ENCODE measurements at regions not wholly inside any gene's neighbourhood (a gene's known extent, or its start where the extent isn't known, plus 50 kb on each side); places are given as distances from the start of the nearest gene placed in this dataset.

GRCh38 chr16:72443809-72444208 is 271.9 kb upstream of the PMFBP1 start:
- DNase-seq (ENCODE audit: low spot score): no peak

GRCh38 chr16:72442385-72443158 is 270.6 kb upstream of the PMFBP1 start:
- Histone ChIP-seq H3K27me3 (replicated peaks; ENCODE audit: insufficient read depth) (no peaks in the 10 kb centered on the region), H3K27ac (no peak overlapping the region), H3K36me3 (no peaks in the 10 kb centered on the region), H3K9me3 (no peaks in the 10 kb centered on the region), H3K4me3 (no peak overlapping the region), H3K4me1 (replicated peaks) (no peaks in the 10 kb centered on the region)
- TF ChIP-seq POLR2AphosphoS5 (IDR thresholded peaks at IDR 0.05): no peak
- TF ChIP-seq, protein P1, sequence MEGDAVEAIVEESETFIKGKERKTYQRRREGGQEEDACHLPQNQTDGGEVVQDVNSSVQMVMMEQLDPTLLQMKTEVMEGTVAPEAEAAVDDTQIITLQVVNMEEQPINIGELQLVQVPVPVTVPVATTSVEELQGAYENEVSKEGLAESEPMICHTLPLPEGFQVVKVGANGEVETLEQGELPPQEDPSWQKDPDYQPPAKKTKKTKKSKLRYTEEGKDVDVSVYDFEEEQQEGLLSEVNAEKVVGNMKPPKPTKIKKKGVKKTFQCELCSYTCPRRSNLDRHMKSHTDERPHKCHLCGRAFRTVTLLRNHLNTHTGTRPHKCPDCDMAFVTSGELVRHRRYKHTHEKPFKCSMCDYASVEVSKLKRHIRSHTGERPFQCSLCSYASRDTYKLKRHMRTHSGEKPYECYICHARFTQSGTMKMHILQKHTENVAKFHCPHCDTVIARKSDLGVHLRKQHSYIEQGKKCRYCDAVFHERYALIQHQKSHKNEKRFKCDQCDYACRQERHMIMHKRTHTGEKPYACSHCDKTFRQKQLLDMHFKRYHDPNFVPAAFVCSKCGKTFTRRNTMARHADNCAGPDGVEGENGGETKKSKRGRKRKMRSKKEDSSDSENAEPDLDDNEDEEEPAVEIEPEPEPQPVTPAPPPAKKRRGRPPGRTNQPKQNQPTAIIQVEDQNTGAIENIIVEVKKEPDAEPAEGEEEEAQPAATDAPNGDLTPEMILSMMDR (IDR thresholded peaks at IDR 0.05): no peak
- no peak for TF ChIP-seq POLR2A (IDR thresholded peaks at IDR 0.05)
- 50% methylated on average over 5 of the region's 5 CpGs for WGBS
- no peak for DNase-seq (ENCODE audit: low spot score)
- intact Hi-C loops (cut with DNase I): no loop called here

More at GRCh38 chr16:72443809-72444208, 271.9 kb upstream of the PMFBP1 start:
- H3K4me3 ChIP-seq: no peak overlapping the region
- H3K27ac ChIP-seq: no peak overlapping the region
- no peaks in the 10 kb centered on the region for H3K36me3 ChIP-seq
- intact Hi-C loops (cut with DNase I): no loop called here
- 69% methylated on average over 1 of the region's 1 CpG for WGBS
- H3K9me3 ChIP-seq: no peaks in the 10 kb centered on the region
- TF ChIP-seq POLR2A (IDR thresholded peaks at IDR 0.05): no peak
- H3K4me1 ChIP-seq (replicated peaks): no peaks in the 10 kb centered on the region
- no peaks in the 10 kb centered on the region for H3K27me3 ChIP-seq (replicated peaks; ENCODE audit: insufficient read depth)

DNA sequence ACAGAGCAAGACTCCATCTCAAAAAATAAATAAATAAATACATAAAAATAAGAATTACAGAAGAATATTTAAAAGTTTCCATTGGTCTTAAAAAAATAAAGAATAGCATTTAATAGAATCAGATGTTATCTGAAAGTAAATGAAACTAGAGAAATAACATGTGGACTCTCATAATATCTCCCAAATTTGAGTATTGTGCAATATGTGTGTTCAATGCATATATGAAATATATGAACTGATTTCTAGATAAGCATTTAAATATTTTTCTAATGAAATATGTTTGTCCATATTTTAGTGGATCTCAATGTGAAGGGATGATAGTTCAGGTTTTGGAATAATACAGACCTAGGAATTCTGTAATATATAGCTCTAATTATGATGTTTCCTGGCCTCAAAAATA is 265.9 kb upstream of the PMFBP1 start:
- Histone ChIP-seq H3K27ac (no peak overlapping the region), H3K9me3 (no peaks in the 10 kb centered on the region), H3K4me1 (replicated peaks) (no peaks in the 10 kb centered on the region), H3K4me3 (no peak overlapping the region), H3K36me3 (no peaks in the 10 kb centered on the region), H3K27me3 (replicated peaks; ENCODE audit: insufficient read depth) (no peaks in the 10 kb centered on the region)
- TF ChIP-seq, protein P1 (IDR thresholded peaks at IDR 0.05): no peak
- TF ChIP-seq POLR2AphosphoS5 (IDR thresholded peaks at IDR 0.05) (no peak), POLR2A (IDR thresholded peaks at IDR 0.05) (no peak)
- intact Hi-C loops (cut with DNase I): no loop called here
- DNase-seq (ENCODE audit: low spot score): no peak

DNA sequence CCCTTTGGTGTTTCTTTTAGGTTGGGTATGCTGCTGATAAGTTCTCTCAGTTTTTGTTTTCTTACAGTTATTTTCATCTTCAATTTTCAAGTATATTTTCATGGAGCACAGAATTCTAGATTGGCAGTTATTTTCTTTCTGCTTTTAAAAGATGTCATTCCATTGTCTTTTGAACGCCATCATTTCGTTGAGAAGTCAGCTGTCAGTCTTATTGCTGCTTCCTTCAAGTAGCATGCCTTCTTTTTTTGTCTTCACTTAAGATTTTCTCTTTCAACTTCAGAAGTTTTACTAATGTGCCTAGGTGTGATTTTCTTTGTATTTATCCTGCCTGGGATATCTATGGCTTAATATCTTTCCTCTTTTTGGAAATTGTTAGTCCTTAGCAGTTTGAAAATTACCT is 262.2 kb upstream of the PMFBP1 start:
- Histone ChIP-seq H3K9me3 (no peaks in the 10 kb centered on the region), H3K27ac (no peak overlapping the region), H3K36me3 (no peaks in the 10 kb centered on the region), H3K4me1 (replicated peaks) (no peaks in the 10 kb centered on the region), H3K4me3 (no peak overlapping the region), H3K27me3 (replicated peaks; ENCODE audit: insufficient read depth) (no peaks in the 10 kb centered on the region)
- intact Hi-C loops (cut with DNase I): no loop called here
- no peak for DNase-seq (ENCODE audit: low spot score)
- 96% methylated on average over 2 of the region's 2 CpGs for WGBS
- TF ChIP-seq POLR2A (IDR thresholded peaks at IDR 0.05) (no peak), POLR2AphosphoS5 (IDR thresholded peaks at IDR 0.05) (no peak)
- TF ChIP-seq, protein P1 (IDR thresholded peaks at IDR 0.05): no peak

DNA sequence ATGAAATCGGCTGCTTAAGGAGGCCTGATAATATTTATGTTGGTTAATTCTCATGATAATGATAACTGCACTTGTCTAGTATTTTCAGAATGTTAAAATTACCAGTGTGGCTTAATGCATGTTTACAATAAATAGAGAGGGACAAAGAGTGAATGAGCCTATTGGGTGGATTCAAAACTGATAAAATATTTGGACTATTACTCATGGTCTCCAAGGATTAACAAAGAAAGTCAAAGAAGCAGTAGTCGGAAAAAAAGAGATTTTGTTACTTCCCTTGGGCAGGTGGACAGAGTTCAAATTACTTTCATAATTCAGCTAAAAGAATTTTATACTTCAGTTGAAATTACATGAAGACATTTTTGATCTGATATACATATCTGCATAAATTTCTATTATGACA is 258.2 kb upstream of the PMFBP1 start:
- WGBS: 86% methylated on average over 2 of the region's 2 CpGs
- Histone ChIP-seq H3K4me3 (no peak overlapping the region), H3K27ac (no peak overlapping the region), H3K36me3 (no peaks in the 10 kb centered on the region), H3K4me1 (replicated peaks) (no peaks in the 10 kb centered on the region), H3K27me3 (replicated peaks; ENCODE audit: insufficient read depth) (no peaks in the 10 kb centered on the region), H3K9me3 (no peaks in the 10 kb centered on the region)
- no peak for DNase-seq (ENCODE audit: low spot score)
- TF ChIP-seq POLR2A (IDR thresholded peaks at IDR 0.05): no peak
- TF ChIP-seq, protein P1 (IDR thresholded peaks at IDR 0.05): no peak
- no peak for TF ChIP-seq POLR2AphosphoS5 (IDR thresholded peaks at IDR 0.05)
- intact Hi-C loops (cut with DNase I): no loop called here
